IMR-90 (cell line): ENCODE measurements at regions not wholly inside any gene's neighbourhood (a gene's known extent, or its start where the extent isn't known, plus 50 kb on each side); places are given as distances from the start of the nearest gene placed in this dataset.

Source experiments
- ATAC-seq: fragments of 200-7000 bp; cut with Tn5 transposase; 2 replicates; pipeline ENCODE4 v1.9.1; 2020; ENCODE audit warnings: low read depth, mild to moderate bottlenecking, moderate library complexity
- BruUV-seq: library from RNA; stranded (reverse); fragments of 400-500 nt; replicated peaks from 2 replicates; lab custom pipeline; 2021; lab: Mats Ljungman, UMichigan
- CTCF ChIA-PET: fragments of 300-600 bp; formaldehyde crosslinking; extraction: SDS; loops from one replicate; lab custom pipeline; 2021; ENCODE audit warnings: antibody characterized with exemption; lab: Yijun Ruan, JAX
- POLR2A ChIA-PET: fragments of 300-600 bp; sonication (Branson Sonifier 250); formaldehyde crosslinking; loops from one replicate; lab custom pipeline; 2022; ENCODE audit warnings: antibody characterized with exemption; ENCODE audit not compliant: unreplicated experiment; lab: Charles Lee
- DNase-seq: peaks from one replicate; pipeline ENCODE4 v3.0.0; 2013
- H2AFZ ChIP-seq: replicated peaks from 2 replicates; pipeline ENCODE3; 2013; ENCODE audit warnings: low read length, mild to moderate bottlenecking; ENCODE audit not compliant: poor library complexity
- H2AK5ac ChIP-seq: 2 replicates; pipeline ENCODE4 v1.6.1; 2013; ENCODE audit warnings: low read depth, low read length, inconsistent platforms
- H2AK9ac ChIP-seq: replicated peaks from 2 replicates; pipeline ENCODE3; 2013; ENCODE audit warnings: mild to moderate bottlenecking, low read depth, low read length, moderate library complexity; ENCODE audit not compliant: poor library complexity
- H2BK120ac ChIP-seq: 2 replicates; pipeline ENCODE4 v1.6.1; 2013; ENCODE audit warnings: low read depth, low read length, inconsistent platforms
- H2BK15ac ChIP-seq: 3 replicates; pipeline ENCODE4 v1.6.1; 2013; ENCODE audit warnings: low read depth, low read length, inconsistent platforms
- H2BK20ac ChIP-seq: 2 replicates; pipeline ENCODE4 v1.6.1; 2013; ENCODE audit warnings: low read depth, mild to moderate bottlenecking, inconsistent platforms, low read length, moderate library complexity
- H2BK5ac ChIP-seq: 2 replicates; pipeline ENCODE4 v1.6.1; 2013; ENCODE audit warnings: mild to moderate bottlenecking, low read depth, low read length, inconsistent platforms; ENCODE audit not compliant: poor library complexity, severe bottlenecking
- H3K14ac ChIP-seq: replicated peaks from 2 replicates; pipeline ENCODE4 v1.6.1; 2013; ENCODE audit warnings: low read depth, low read length, inconsistent platforms
- H3K18ac ChIP-seq: 2 replicates; pipeline ENCODE4 v1.6.1; 2013; ENCODE audit warnings: low read depth, low read length, control low read depth
- H3K23ac ChIP-seq: 2 replicates; pipeline ENCODE4 v1.6.1; 2013; ENCODE audit warnings: low read depth, low read length, inconsistent platforms
- H3K27ac ChIP-seq: 2 replicates; pipeline ENCODE4 v1.5.1; 2013; ENCODE audit warnings: mild to moderate bottlenecking, control low read depth, low read length; ENCODE audit not compliant: insufficient read depth
- H3K27me3 ChIP-seq: 2 replicates; pipeline ENCODE4 v1.6.1; 2013; ENCODE audit warnings: low read length; ENCODE audit not compliant: control insufficient read depth, insufficient read depth
- H3K36me3 ChIP-seq: 2 replicates; pipeline ENCODE4 v1.6.1; 2013; ENCODE audit warnings: low read length, mixed read lengths; ENCODE audit not compliant: control insufficient read depth, insufficient read depth
- H3K4ac ChIP-seq: 2 replicates; pipeline ENCODE4 v1.6.1; 2013; ENCODE audit warnings: low read depth, low read length, inconsistent platforms
- H3K4me1 ChIP-seq: 2 replicates; pipeline ENCODE4 v1.6.1; 2013; ENCODE audit warnings: low read length, mixed read lengths; ENCODE audit not compliant: control insufficient read depth, insufficient read depth
- H3K4me2 ChIP-seq: 2 replicates; pipeline ENCODE4 v1.6.1; 2013; ENCODE audit warnings: low read depth, mild to moderate bottlenecking, control low read depth, low read length, moderate library complexity
- H3K4me3 ChIP-seq: 2 replicates; pipeline ENCODE4 v1.5.1; 2013; ENCODE audit warnings: low read depth, mild to moderate bottlenecking, control low read depth, low read length, moderate library complexity; ENCODE audit not compliant: insufficient read depth
- H3K56ac ChIP-seq: 2 replicates; pipeline ENCODE4 v1.6.1; 2013; ENCODE audit warnings: low read length, inconsistent platforms; ENCODE audit not compliant: insufficient read depth; ENCODE audit errors: extremely low read depth
- H3K79me1 ChIP-seq, 2 experiments: 2 replicates each; pipeline ENCODE4 v1.6.1; 2013; ENCODE audit warnings: low read length in 2 of 2, inconsistent platforms in 1 of 2, low read depth in 1 of 2
- H3K9ac ChIP-seq: 2 replicates; pipeline ENCODE4 v1.6.1; 2013; ENCODE audit warnings: low read depth, low read length, control low read depth
- H3K9me1 ChIP-seq: 2 replicates; pipeline ENCODE4 v1.6.1; 2013; ENCODE audit warnings: low read length, inconsistent platforms; ENCODE audit not compliant: insufficient read depth
- H3K9me3 ChIP-seq: 2 replicates; pipeline ENCODE4 v1.6.1; 2013; ENCODE audit warnings: low read length; ENCODE audit not compliant: control insufficient read depth, insufficient read depth
- H4K20me1 ChIP-seq: 2 replicates; pipeline ENCODE4 v1.6.1; 2013; ENCODE audit warnings: low read length, inconsistent platforms; ENCODE audit not compliant: insufficient read depth
- H4K5ac ChIP-seq: 2 replicates; pipeline ENCODE4 v1.6.1; 2013; ENCODE audit warnings: mild to moderate bottlenecking, low read depth, low read length, control low read depth
- H4K8ac ChIP-seq, 2 experiments: 2 replicates each; pipeline ENCODE4 v1.6.1; 2013; ENCODE audit warnings: low read depth in 2 of 2, low read length in 2 of 2, control low read depth in 1 of 2, inconsistent platforms in 1 of 2
- H4K91ac ChIP-seq: 2 replicates; pipeline ENCODE4 v1.6.1; 2013; ENCODE audit warnings: low read depth, low read length, inconsistent platforms; ENCODE audit not compliant: insufficient read depth
- BHLHE40 ChIP-seq: fragments of 150-350 bp; IDR thresholded peaks from 2 replicates; pipeline ENCODE4 v1.6.1; 2016; ENCODE audit warnings: mild to moderate bottlenecking, low read depth, low read length
- CEBPB ChIP-seq: IDR thresholded peaks from 2 replicates; pipeline ENCODE4 v1.6.1; 2012; ENCODE audit warnings: low read depth, low read length, improper control_type of control experiment
- CHD1 ChIP-seq: IDR thresholded peaks from 2 replicates; pipeline ENCODE4 v1.6.1; 2012; ENCODE audit warnings: low read depth, low read length, improper control_type of control experiment
- FOS ChIP-seq: fragments of 150-350 bp; IDR thresholded peaks from 2 replicates; pipeline ENCODE4 v1.6.1; 2016; ENCODE audit warnings: low read depth, low read length
- MAFK ChIP-seq: IDR thresholded peaks from 2 replicates; pipeline ENCODE4 v1.6.1; 2012; ENCODE audit warnings: low read depth, low read length, improper control_type of control experiment
- MAZ ChIP-seq: IDR thresholded peaks from 2 replicates; pipeline ENCODE4 v1.6.1; 2012; ENCODE audit warnings: low read depth, mild to moderate bottlenecking, low read length, improper control_type of control experiment, moderate library complexity, borderline replicate concordance
- MXI1 ChIP-seq: IDR thresholded peaks from 2 replicates; pipeline ENCODE4 v1.6.1; 2012; ENCODE audit warnings: low read depth, mild to moderate bottlenecking, low read length, moderate library complexity, borderline replicate concordance
- NFE2L2 ChIP-seq: fragments of 150-350 bp; IDR thresholded peaks from 2 replicates; pipeline ENCODE4 v1.6.1; 2016; ENCODE audit warnings: low read depth, mild to moderate bottlenecking, low read length
- POLR2A ChIP-seq: IDR thresholded peaks from 2 replicates; pipeline ENCODE4 v1.6.1; 2012; ENCODE audit warnings: mild to moderate bottlenecking, low read depth, low read length
- RAD21 ChIP-seq: IDR thresholded peaks from 2 replicates; pipeline ENCODE4 v1.6.1; 2012; ENCODE audit warnings: low read length, improper control_type of control experiment
- RCOR1 ChIP-seq: IDR thresholded peaks from 2 replicates; pipeline ENCODE4 v1.6.1; 2012; ENCODE audit warnings: mild to moderate bottlenecking, low read length, improper control_type of control experiment; ENCODE audit not compliant: insufficient replicate concordance
- RFX5 ChIP-seq: IDR thresholded peaks from 2 replicates; pipeline ENCODE4 v1.8.0; 2012; ENCODE audit warnings: low read depth, mild to moderate bottlenecking, low read length, moderate library complexity
- SMC3 ChIP-seq: fragments of 150-350 bp; IDR thresholded peaks from 2 replicates; pipeline ENCODE4 v1.6.1; 2016; ENCODE audit warnings: low read depth, mild to moderate bottlenecking, antibody characterized with exemption, low read length, moderate library complexity
- WGBS, 2 experiments: methylation state at CpG; one replicate each; pipeline versions ENCODE4 v1.1.5 to v1.1.7; 2013; ENCODE audit warnings: missing lambda C conversion rate in 2 of 2; ENCODE audit not compliant: insufficient read length in 1 of 2; ENCODE audit errors: extremely low coverage in 2 of 2; 5-methylcytosine and 5-hydroxymethylcytosine counted together
- dilution Hi-C: fragments of 300-500 bp; cut with HindIII; formaldehyde crosslinking; loops from one replicate; pipeline ENCODE4 v1.14.3; 2018; ENCODE audit warnings: low sequenced_read_pairs; ENCODE audit not compliant: unreplicated experiment
- in situ Hi-C: fragments of 300-500 bp; cut with MboI; formaldehyde crosslinking; loops from 3 replicates; pipeline ENCODE4 v1.14.3; 2019; ENCODE audit warnings: low sequenced_read_pairs, inconsistent platforms, mixed read lengths
- intact Hi-C: fragments of 100-400 bp; cut with micrococcal nuclease; formaldehyde crosslinking; loops from 2 replicates; pipeline ENCODE4 v1.10.0; 2022
- TF ChIP-seq, protein P1 (sequence below): fragments of 150-350 bp; IDR thresholded peaks from 2 replicates; pipeline ENCODE4 v1.6.1; 2017; ENCODE audit warnings: mild to moderate bottlenecking, antibody characterized with exemption, low read length, low read depth
- TF ChIP-seq, protein P2 (sequence below): conservative IDR thresholded peaks from 2 replicates; pipeline ENCODE4 v1.5.1; 2012; ENCODE audit warnings: mild to moderate bottlenecking, low read depth, low read length, improper control_type of control experiment
- TF ChIP-seq, protein P3 (sequence below): fragments of 150-350 bp; IDR thresholded peaks from 2 replicates; pipeline ENCODE4 v1.6.1; 2016; ENCODE audit warnings: low read depth, mild to moderate bottlenecking, low read length, moderate library complexity, borderline replicate concordance

DNA sequence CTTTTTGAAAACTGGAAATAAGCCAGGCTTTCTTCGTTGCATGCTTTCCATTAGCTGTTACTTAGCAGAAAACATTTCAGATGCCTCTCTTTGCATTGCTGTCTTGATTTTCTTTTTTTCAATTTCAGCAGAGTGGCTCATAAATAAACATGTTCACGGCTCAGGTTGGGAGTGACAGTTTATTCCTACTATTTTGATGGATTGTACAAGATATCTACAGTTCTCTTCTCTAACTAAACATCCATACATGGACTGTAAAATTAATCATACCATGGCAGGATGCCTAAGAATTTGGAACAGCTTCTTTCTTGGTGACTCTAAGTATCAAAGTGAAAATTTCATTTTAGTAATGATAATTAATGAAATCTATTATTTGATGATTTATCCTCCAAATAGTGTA, 130.5 kb upstream of the EPHA7 start:
- DNase-seq (no peak), ATAC-seq (no peak)
- H3K14ac ChIP-seq, result no peak overlapping the region
- no peak overlapping the region for H4K91ac ChIP-seq
- no peak overlapping the region for H3K9ac ChIP-seq
- no peaks in the 10 kb centered on the region for H4K20me1 ChIP-seq
- H2AK9ac ChIP-seq, result no peak overlapping the region
- POLR2A ChIA-PET, result no interaction called here
- no peaks in the 10 kb centered on the region for H3K36me3 ChIP-seq
- no peak overlapping the region for H3K4me3 ChIP-seq
- no peaks in the 10 kb centered on the region for H3K9me1 ChIP-seq
- no peaks in the 10 kb centered on the region for H3K79me1 ChIP-seq
- intact Hi-C loops (no loop called here), dilution Hi-C loops (no loop called here), in situ Hi-C loops (no loop called here)
- CTCF ChIA-PET, result no interaction called here
- 22% methylated on average over 1 of the region's 2 CpGs; no CpG with 5 or more reads in 1 of the 2 experiments for WGBS, 2 experiments
- TF ChIP-seq RFX5 (no peak), RAD21 (no peak), FOS (no peak), SMC3 (no peak), CEBPB (no peak), MAFK (no peak), NFE2L2 (no peak), MAZ (no peak), RCOR1 (no peak), POLR2A (no peak), BHLHE40 (no peak), MXI1 (no peak), CHD1 (no peak)
- TF ChIP-seq, protein P1, sequence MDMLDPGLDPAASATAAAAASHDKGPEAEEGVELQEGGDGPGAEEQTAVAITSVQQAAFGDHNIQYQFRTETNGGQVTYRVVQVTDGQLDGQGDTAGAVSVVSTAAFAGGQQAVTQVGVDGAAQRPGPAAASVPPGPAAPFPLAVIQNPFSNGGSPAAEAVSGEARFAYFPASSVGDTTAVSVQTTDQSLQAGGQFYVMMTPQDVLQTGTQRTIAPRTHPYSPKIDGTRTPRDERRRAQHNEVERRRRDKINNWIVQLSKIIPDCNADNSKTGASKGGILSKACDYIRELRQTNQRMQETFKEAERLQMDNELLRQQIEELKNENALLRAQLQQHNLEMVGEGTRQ, result no peak
- TF ChIP-seq, protein P2, sequence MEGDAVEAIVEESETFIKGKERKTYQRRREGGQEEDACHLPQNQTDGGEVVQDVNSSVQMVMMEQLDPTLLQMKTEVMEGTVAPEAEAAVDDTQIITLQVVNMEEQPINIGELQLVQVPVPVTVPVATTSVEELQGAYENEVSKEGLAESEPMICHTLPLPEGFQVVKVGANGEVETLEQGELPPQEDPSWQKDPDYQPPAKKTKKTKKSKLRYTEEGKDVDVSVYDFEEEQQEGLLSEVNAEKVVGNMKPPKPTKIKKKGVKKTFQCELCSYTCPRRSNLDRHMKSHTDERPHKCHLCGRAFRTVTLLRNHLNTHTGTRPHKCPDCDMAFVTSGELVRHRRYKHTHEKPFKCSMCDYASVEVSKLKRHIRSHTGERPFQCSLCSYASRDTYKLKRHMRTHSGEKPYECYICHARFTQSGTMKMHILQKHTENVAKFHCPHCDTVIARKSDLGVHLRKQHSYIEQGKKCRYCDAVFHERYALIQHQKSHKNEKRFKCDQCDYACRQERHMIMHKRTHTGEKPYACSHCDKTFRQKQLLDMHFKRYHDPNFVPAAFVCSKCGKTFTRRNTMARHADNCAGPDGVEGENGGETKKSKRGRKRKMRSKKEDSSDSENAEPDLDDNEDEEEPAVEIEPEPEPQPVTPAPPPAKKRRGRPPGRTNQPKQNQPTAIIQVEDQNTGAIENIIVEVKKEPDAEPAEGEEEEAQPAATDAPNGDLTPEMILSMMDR, result no peak
- TF ChIP-seq, protein P3, sequence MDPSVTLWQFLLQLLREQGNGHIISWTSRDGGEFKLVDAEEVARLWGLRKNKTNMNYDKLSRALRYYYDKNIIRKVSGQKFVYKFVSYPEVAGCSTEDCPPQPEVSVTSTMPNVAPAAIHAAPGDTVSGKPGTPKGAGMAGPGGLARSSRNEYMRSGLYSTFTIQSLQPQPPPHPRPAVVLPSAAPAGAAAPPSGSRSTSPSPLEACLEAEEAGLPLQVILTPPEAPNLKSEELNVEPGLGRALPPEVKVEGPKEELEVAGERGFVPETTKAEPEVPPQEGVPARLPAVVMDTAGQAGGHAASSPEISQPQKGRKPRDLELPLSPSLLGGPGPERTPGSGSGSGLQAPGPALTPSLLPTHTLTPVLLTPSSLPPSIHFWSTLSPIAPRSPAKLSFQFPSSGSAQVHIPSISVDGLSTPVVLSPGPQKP, result no peak
- no peak overlapping the region for H4K8ac ChIP-seq
- no peak overlapping the region for H3K56ac ChIP-seq
- no peak overlapping the region for H3K4ac ChIP-seq
- H2BK5ac ChIP-seq, result no peak overlapping the region
- H3K4me2 ChIP-seq, result no peak overlapping the region
- no peak overlapping the region for H2BK120ac ChIP-seq
- H3K27me3 ChIP-seq, result no peaks in the 10 kb centered on the region
- no peak overlapping the region for H3K18ac ChIP-seq
- H2BK20ac ChIP-seq, result no peak overlapping the region
- no TSS peak for BruUV-seq
- H2BK15ac ChIP-seq, result no peak overlapping the region
- H3K27ac ChIP-seq, result no peak overlapping the region
- no peak overlapping the region for H2AFZ ChIP-seq
- no peak overlapping the region for H4K5ac ChIP-seq
- H3K23ac ChIP-seq, result no peak overlapping the region
- H2AK5ac ChIP-seq, result no peak overlapping the region
- no peaks in the 10 kb centered on the region; the same call in 1 of the 2 replicates for H3K9me3 ChIP-seq
- H3K4me1 ChIP-seq, result no peaks in the 10 kb centered on the region
